SK-N-SH (cell line): ENCODE measurements at regions not wholly inside any gene's neighbourhood (a gene's known extent, or its start where the extent isn't known, plus 50 kb on each side); places are given as distances from the start of the nearest gene placed in this dataset.

Experiments used
- EP300 ChIP-seq, 2 experiments: IDR thresholded peaks; 2 replicates each; pipeline versions ENCODE4 v1.4.0 to v1.6.1; 2012; ENCODE audit warnings: borderline replicate concordance in 1 of 2, low read depth in 1 of 2, low read length in 1 of 2
- GABPA ChIP-seq: IDR thresholded peaks from 2 replicates; pipeline ENCODE4 v1.4.0; 2012; ENCODE audit warnings: low read depth, mild to moderate bottlenecking
- MAX ChIP-seq: IDR thresholded peaks from 2 replicates; pipeline ENCODE4 v1.4.0; 2012; ENCODE audit warnings: low read depth
- NFIC ChIP-seq: IDR thresholded peaks from 2 replicates; pipeline ENCODE4 v1.4.0; 2012; ENCODE audit warnings: borderline replicate concordance
- RAD21 ChIP-seq: IDR thresholded peaks from 2 replicates; pipeline ENCODE4 v1.6.1; 2012; ENCODE audit warnings: mild to moderate bottlenecking, low read length
- SIN3A ChIP-seq: IDR thresholded peaks from 2 replicates; pipeline ENCODE4 v1.6.1; 2012; ENCODE audit warnings: low read depth, mild to moderate bottlenecking, low read length, moderate library complexity, borderline replicate concordance
- SMC3 ChIP-seq: IDR thresholded peaks from 2 replicates; pipeline ENCODE4 v1.6.1; 2012; ENCODE audit warnings: low read depth, low read length, improper control_type of control experiment
- TEAD4 ChIP-seq: IDR thresholded peaks from 2 replicates; pipeline ENCODE4 v1.4.0; 2012; ENCODE audit warnings: mild to moderate bottlenecking, borderline replicate concordance; ENCODE audit not compliant: insufficient read depth
- YY1 ChIP-seq: IDR thresholded peaks from 2 replicates; pipeline ENCODE4 v1.4.0; 2012; ENCODE audit warnings: low read depth, mild to moderate bottlenecking
- ZBTB33 ChIP-seq: IDR thresholded peaks from 2 replicates; pipeline ENCODE4 v1.4.0; 2012; ENCODE audit warnings: low read depth, borderline replicate concordance
- TF ChIP-seq, protein P1 (sequence below): fragments of 200-600 bp; sonication (generic); IDR thresholded peaks from 2 replicates; pipeline ENCODE4 v1.6.1; 2017; ENCODE audit warnings: antibody characterized with exemption, mild to moderate bottlenecking, moderate library complexity
- TF ChIP-seq, protein P2 (sequence below): IDR thresholded peaks from 2 replicates; pipeline ENCODE4 v1.6.1; 2012; ENCODE audit warnings: mild to moderate bottlenecking, low read depth, low read length, moderate library complexity

- TF ChIP-seq EP300 (IDR thresholded peaks at IDR 0.05; ENCODE audit: borderline replicate concordance in 1 of 2, low read depth in 1 of 2, low read length in 1 of 2) (no peak), ZBTB33 (no peak), RAD21 (no peak), SMC3 (no peak), TEAD4 (no peak), SIN3A (no peak), GABPA (no peak), MAX (no peak), NFIC (no peak), YY1 (no peak)
- TF ChIP-seq, protein P1, sequence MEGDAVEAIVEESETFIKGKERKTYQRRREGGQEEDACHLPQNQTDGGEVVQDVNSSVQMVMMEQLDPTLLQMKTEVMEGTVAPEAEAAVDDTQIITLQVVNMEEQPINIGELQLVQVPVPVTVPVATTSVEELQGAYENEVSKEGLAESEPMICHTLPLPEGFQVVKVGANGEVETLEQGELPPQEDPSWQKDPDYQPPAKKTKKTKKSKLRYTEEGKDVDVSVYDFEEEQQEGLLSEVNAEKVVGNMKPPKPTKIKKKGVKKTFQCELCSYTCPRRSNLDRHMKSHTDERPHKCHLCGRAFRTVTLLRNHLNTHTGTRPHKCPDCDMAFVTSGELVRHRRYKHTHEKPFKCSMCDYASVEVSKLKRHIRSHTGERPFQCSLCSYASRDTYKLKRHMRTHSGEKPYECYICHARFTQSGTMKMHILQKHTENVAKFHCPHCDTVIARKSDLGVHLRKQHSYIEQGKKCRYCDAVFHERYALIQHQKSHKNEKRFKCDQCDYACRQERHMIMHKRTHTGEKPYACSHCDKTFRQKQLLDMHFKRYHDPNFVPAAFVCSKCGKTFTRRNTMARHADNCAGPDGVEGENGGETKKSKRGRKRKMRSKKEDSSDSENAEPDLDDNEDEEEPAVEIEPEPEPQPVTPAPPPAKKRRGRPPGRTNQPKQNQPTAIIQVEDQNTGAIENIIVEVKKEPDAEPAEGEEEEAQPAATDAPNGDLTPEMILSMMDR, result no peak
- TF ChIP-seq, protein P2, sequence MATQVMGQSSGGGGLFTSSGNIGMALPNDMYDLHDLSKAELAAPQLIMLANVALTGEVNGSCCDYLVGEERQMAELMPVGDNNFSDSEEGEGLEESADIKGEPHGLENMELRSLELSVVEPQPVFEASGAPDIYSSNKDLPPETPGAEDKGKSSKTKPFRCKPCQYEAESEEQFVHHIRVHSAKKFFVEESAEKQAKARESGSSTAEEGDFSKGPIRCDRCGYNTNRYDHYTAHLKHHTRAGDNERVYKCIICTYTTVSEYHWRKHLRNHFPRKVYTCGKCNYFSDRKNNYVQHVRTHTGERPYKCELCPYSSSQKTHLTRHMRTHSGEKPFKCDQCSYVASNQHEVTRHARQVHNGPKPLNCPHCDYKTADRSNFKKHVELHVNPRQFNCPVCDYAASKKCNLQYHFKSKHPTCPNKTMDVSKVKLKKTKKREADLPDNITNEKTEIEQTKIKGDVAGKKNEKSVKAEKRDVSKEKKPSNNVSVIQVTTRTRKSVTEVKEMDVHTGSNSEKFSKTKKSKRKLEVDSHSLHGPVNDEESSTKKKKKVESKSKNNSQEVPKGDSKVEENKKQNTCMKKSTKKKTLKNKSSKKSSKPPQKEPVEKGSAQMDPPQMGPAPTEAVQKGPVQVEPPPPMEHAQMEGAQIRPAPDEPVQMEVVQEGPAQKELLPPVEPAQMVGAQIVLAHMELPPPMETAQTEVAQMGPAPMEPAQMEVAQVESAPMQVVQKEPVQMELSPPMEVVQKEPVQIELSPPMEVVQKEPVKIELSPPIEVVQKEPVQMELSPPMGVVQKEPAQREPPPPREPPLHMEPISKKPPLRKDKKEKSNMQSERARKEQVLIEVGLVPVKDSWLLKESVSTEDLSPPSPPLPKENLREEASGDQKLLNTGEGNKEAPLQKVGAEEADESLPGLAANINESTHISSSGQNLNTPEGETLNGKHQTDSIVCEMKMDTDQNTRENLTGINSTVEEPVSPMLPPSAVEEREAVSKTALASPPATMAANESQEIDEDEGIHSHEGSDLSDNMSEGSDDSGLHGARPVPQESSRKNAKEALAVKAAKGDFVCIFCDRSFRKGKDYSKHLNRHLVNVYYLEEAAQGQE, result no peak
These were observed 211.9 kb upstream of the ARRDC4 start for GRCh38 chr15:97748576-97748975.
